ENCODE measurements at regions not wholly inside any gene's neighbourhood (a gene's known extent, or its start where the extent isn't known, plus 50 kb on each side); places are given as distances from the start of the nearest gene placed in this dataset.

DNA sequence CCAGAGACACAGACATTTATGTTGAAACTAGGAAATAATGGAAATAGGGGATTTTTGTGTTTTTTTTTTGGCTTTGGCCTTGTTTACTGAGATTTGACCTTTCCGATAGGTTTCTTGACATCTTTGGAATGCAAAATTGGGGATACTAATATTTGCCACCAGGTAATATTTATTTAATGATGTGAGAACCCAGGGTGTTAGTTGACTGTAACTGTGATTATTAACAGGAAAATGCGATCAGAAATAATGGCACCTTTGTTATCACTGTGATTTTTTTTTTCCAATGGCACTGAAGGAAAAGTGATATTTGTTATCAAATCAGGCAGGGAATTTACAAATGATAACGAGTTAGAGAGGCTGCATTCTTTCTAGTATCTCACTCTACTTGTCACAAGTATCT is 330.5 kb downstream of the SOX4 start:
- H3K9me3 ChIP-seq (ENCODE audit: control insufficient read depth in 4 of 4, insufficient read depth in 3 of 4, low read length in 3 of 4), result no peaks in the 10 kb centered on the region
- TF ChIP-seq, protein P1, sequence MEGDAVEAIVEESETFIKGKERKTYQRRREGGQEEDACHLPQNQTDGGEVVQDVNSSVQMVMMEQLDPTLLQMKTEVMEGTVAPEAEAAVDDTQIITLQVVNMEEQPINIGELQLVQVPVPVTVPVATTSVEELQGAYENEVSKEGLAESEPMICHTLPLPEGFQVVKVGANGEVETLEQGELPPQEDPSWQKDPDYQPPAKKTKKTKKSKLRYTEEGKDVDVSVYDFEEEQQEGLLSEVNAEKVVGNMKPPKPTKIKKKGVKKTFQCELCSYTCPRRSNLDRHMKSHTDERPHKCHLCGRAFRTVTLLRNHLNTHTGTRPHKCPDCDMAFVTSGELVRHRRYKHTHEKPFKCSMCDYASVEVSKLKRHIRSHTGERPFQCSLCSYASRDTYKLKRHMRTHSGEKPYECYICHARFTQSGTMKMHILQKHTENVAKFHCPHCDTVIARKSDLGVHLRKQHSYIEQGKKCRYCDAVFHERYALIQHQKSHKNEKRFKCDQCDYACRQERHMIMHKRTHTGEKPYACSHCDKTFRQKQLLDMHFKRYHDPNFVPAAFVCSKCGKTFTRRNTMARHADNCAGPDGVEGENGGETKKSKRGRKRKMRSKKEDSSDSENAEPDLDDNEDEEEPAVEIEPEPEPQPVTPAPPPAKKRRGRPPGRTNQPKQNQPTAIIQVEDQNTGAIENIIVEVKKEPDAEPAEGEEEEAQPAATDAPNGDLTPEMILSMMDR (IDR thresholded peaks at IDR 0.05; ENCODE audit: control extremely low read depth, extremely low read depth), result no peak
- H3K27me3 ChIP-seq (ENCODE audit: control insufficient read depth in 3 of 3, insufficient read depth in 3 of 3, low read length in 2 of 3), result no peaks in the 10 kb centered on the region
- DNase-seq, result no peak
- ATAC-seq (ENCODE audit: insufficient read depth, low FRiP score), result no peak
- H3K4me1 ChIP-seq (ENCODE audit: control insufficient read depth in 5 of 5, insufficient read depth in 5 of 5, low read length in 5 of 5), result peaks cover 0 to 8% (median 1%) of the 10 kb centered on the region in 5 donors
- H3K27ac ChIP-seq (ENCODE audit: low read depth in 1 of 2, low read length in 1 of 2), result no peak overlapping the region
- no peak overlapping the region for H3K9ac ChIP-seq (ENCODE audit: insufficient read depth in 1 of 2, low read length in 2 of 2)
- no peak overlapping the region for H3K4me3 ChIP-seq
- WGBS, 2 donors, result 80 to 87% methylated on average over 3 of the region's 3 CpGs
- no peaks in the 10 kb centered on the region for H3K36me3 ChIP-seq (ENCODE audit: control insufficient read depth in 4 of 4, insufficient read depth in 4 of 4, low read length in 4 of 4)

DNA sequence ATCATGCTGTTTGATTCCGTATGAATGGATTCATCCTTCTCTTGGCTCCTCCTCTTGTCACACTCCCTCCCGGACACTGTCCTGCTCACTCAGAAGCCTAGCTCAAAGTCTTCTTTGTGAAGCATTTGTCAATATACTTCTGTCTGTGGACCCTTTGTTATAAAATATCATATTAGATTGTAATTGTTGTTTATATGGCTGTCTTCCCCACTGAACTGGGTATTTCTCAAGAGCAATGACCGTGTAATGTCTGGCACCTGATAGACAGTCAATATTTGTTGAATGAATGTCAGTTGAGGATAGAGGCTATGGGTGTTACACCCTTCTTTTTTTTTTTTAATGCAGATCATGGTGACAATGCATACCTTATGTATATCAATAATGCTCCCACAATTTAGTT is 335.3 kb downstream of the SOX4 start:
- no peak for DNase-seq
- TF ChIP-seq, protein P1 (IDR thresholded peaks at IDR 0.05; ENCODE audit: control extremely low read depth, extremely low read depth), result no peak
- WGBS, 2 donors, result 73 to 76% methylated on average over 3 of the region's 3 CpGs
- Histone ChIP-seq H3K27me3 (ENCODE audit: control insufficient read depth in 3 of 3, insufficient read depth in 3 of 3, low read length in 2 of 3) (no peaks in the 10 kb centered on the region), H3K27ac (ENCODE audit: low read depth in 1 of 2, low read length in 1 of 2) (no peak overlapping the region), H3K9ac (ENCODE audit: insufficient read depth in 1 of 2, low read length in 2 of 2) (no peak overlapping the region), H3K4me1 (ENCODE audit: control insufficient read depth in 5 of 5, insufficient read depth in 5 of 5, low read length in 5 of 5) (peaks cover 0 to 8% (median 1%) of the 10 kb centered on the region in 5 donors), H3K4me3 (no peak overlapping the region), H3K36me3 (ENCODE audit: control insufficient read depth in 4 of 4, insufficient read depth in 4 of 4, low read length in 4 of 4) (no peaks in the 10 kb centered on the region), H3K9me3 (ENCODE audit: control insufficient read depth in 4 of 4, insufficient read depth in 3 of 4, low read length in 3 of 4) (peaks cover 0 to 4% (median 0%) of the 10 kb centered on the region in 4 donors)
- ATAC-seq (ENCODE audit: insufficient read depth, low FRiP score), result no peak

DNA sequence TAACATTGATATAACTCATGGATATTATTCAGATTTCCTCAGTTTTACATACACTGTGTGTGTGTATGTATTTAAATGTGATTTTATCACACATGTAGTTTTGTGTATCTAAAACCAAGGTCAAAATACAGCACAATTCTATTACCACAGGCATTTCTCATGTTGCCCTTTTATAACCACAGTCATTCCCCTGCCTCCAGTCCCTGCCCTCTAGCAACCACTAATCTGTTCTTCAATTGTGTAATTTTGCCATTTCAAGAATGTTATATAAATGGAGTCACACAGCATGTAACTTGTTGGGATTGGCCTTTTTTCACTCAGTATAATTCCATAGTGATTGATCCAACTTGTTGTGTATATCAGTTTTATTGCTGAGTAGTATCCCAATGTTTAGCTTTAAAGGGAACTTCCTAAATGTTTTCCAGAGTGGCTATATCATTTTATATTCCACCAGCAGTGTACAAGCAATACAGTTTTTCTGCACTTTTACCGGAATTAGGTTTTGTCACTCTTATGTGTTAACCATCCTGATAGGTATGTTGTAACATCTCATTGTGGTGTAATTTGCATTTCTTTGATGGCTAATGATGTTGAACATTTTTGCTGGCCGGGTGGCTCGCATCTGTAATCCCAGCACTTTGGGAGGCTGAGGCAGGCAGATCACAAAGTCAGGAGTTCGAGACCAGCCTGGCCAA is 338.2 kb downstream of the SOX4 start:
- H3K4me1 ChIP-seq (ENCODE audit: control insufficient read depth in 5 of 5, insufficient read depth in 5 of 5, low read length in 5 of 5), result peaks cover 0 to 1% (median 0%) of the 10 kb centered on the region in 5 donors
- no peak overlapping the region for H3K27ac ChIP-seq (ENCODE audit: low read depth in 1 of 2, low read length in 1 of 2)
- no peaks in the 10 kb centered on the region for H3K27me3 ChIP-seq (ENCODE audit: control insufficient read depth in 3 of 3, insufficient read depth in 3 of 3, low read length in 2 of 3)
- H3K36me3 ChIP-seq (ENCODE audit: control insufficient read depth in 4 of 4, insufficient read depth in 4 of 4, low read length in 4 of 4), result no peaks in the 10 kb centered on the region
- no peak overlapping the region for H3K4me3 ChIP-seq
- 61 to 95% methylated on average over 4 of the region's 4 CpGs for WGBS, 2 donors
- no peak overlapping the region for H3K9ac ChIP-seq (ENCODE audit: insufficient read depth in 1 of 2, low read length in 2 of 2)
- peaks cover 0 to 4% (median 0%) of the 10 kb centered on the region in 4 donors for H3K9me3 ChIP-seq (ENCODE audit: control insufficient read depth in 4 of 4, insufficient read depth in 3 of 4, low read length in 3 of 4)
- DNase-seq (no peak), ATAC-seq (ENCODE audit: insufficient read depth, low FRiP score) (no peak)
- TF ChIP-seq, protein P1 (IDR thresholded peaks at IDR 0.05; ENCODE audit: control extremely low read depth, extremely low read depth), result no peak

DNA sequence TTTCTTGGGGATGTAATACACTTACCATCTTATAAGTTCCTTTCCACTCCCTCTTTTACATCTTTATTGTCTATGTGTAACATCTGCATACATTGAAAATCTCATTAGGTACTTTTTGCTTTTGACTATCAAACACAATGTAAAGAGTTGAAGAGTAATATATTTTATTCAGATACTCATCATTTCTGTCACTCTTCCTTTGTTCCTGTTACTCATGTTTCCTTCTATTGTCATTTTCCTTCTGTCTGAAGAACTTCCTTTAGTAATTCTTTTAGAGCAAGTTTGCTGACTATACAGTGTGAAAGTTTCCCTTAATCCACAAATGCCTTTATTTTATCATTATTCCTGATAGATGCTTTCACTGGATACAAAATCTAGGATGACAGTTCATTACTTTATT is 339.8 kb downstream of the SOX4 start:
- H3K9ac ChIP-seq (ENCODE audit: insufficient read depth in 1 of 2, low read length in 2 of 2), result no peak overlapping the region
- H3K9me3 ChIP-seq (ENCODE audit: control insufficient read depth in 4 of 4, insufficient read depth in 3 of 4, low read length in 3 of 4), result peaks cover 0 to 4% (median 0%) of the 10 kb centered on the region in 4 donors
- TF ChIP-seq, protein P1 (IDR thresholded peaks at IDR 0.05; ENCODE audit: control extremely low read depth, extremely low read depth), result no peak
- no peak for ATAC-seq (ENCODE audit: insufficient read depth, low FRiP score)
- H3K27me3 ChIP-seq (ENCODE audit: control insufficient read depth in 3 of 3, insufficient read depth in 3 of 3, low read length in 2 of 3), result no peaks in the 10 kb centered on the region
- H3K4me1 ChIP-seq (ENCODE audit: control insufficient read depth in 5 of 5, insufficient read depth in 5 of 5, low read length in 5 of 5), result peaks cover 0 to 1% (median 0%) of the 10 kb centered on the region in 5 donors
- no peak overlapping the region for H3K27ac ChIP-seq (ENCODE audit: low read depth in 1 of 2, low read length in 1 of 2)
- no peak for DNase-seq
- no peak overlapping the region for H3K4me3 ChIP-seq
- no peaks in the 10 kb centered on the region for H3K36me3 ChIP-seq (ENCODE audit: control insufficient read depth in 4 of 4, insufficient read depth in 4 of 4, low read length in 4 of 4)

Data from lung (tissue), 11 donors.